HTR-8/SVneo (cell line): ENCODE measurements at regions not wholly inside any gene's neighbourhood (a gene's known extent, or its start where the extent isn't known, plus 50 kb on each side); places are given as distances from the start of the nearest gene placed in this dataset.

Experiments used
- DNase-seq: peaks from one replicate; pipeline ENCODE4 v3.0.0; 2011; ENCODE audit warnings: low spot score, mixed read lengths; ENCODE audit not compliant: insufficient read length
- FAIRE-seq: peaks from 2 replicates; lab custom pipeline; 2011; peaks lifted over from hg19 to GRCh38; lab: Jason Lieb, UNC

GRCh38 chr15:31897746-31898145 is 132.6 kb upstream of the CHRNA7 start:
- DNase-seq (no peak), FAIRE-seq (no peak)

- FAIRE-seq: no peak
Measured at GRCh38 chr15:31901501-31901900, 128.8 kb upstream of the CHRNA7 start.

GRCh38 chr15:31905054-31905453 is 125.3 kb upstream of the CHRNA7 start:
- no peak for DNase-seq
- no peak for FAIRE-seq

More at GRCh38 chr15:31901501-31901900, 128.8 kb upstream of the CHRNA7 start:
- no peak for DNase-seq

- FAIRE-seq (no peak), DNase-seq (no peak)
Measured at GRCh38 chr15:31925541-31925940, 104.8 kb upstream of the CHRNA7 start.

GRCh38 chr15:31930967-31931366 is 99.3 kb upstream of the CHRNA7 start:
- no peak for DNase-seq
- no peak for FAIRE-seq

GRCh38 chr15:31932576-31932975 is 97.7 kb upstream of the CHRNA7 start:
- DNase-seq (no peak), FAIRE-seq (no peak)

- FAIRE-seq (no peak), DNase-seq (no peak)
Measured at GRCh38 chr15:31934821-31935220, 95.5 kb upstream of the CHRNA7 start.

GRCh38 chr15:31953478-31953877 is 76.8 kb upstream of the CHRNA7 start:
- DNase-seq (no peak), FAIRE-seq (no peak)

- DNase-seq (no peak), FAIRE-seq (no peak)
Measured at GRCh38 chr15:31954374-31955172, 75.7 kb upstream of the CHRNA7 start.

- no peak for FAIRE-seq
- DNase-seq: no peak
Measured at GRCh38 chr15:31955734-31956133, 74.6 kb upstream of the CHRNA7 start.

- DNase-seq: no peak
- no peak for FAIRE-seq
Measured at GRCh38 chr15:31957581-31957980, 72.7 kb upstream of the CHRNA7 start.

- DNase-seq (no peak), FAIRE-seq (no peak)
Measured at GRCh38 chr15:31964586-31965307, 65.6 kb upstream of the CHRNA7 start.

- no peak for FAIRE-seq
Measured at GRCh38 chr15:31970007-31970406, 60.3 kb upstream of the CHRNA7 start.

GRCh38 chr15:31973197-31973596 is 57.1 kb upstream of the CHRNA7 start:
- FAIRE-seq (no peak), DNase-seq (no peak)

More at GRCh38 chr15:31970007-31970406, 60.3 kb upstream of the CHRNA7 start:
- DNase-seq: no peak

- no peak for DNase-seq
- FAIRE-seq: no peak
Measured at GRCh38 chr15:31974154-31974794, 56.0 kb upstream of the CHRNA7 start.

GRCh38 chr15:31974855-31975829 is 55.2 kb upstream of the CHRNA7 start:
- DNase-seq: peak; percentile 27
- no peak for FAIRE-seq

- DNase-seq (no peak), FAIRE-seq (peak; percentile 26)
Measured at GRCh38 chr15:31975830-31976229, 54.5 kb upstream of the CHRNA7 start.

- peak; percentile 57 for FAIRE-seq
Measured at GRCh38 chr15:31977138-31977537, 53.2 kb upstream of the CHRNA7 start.

GRCh38 chr15:31977812-31978661 is 52.3 kb upstream of the CHRNA7 start:
- peak; percentile 44 for DNase-seq
- no peak for FAIRE-seq

More at GRCh38 chr15:31977138-31977537, 53.2 kb upstream of the CHRNA7 start:
- DNase-seq: no peak
